OCI-LY3 (cell line): ENCODE measurements at regions not wholly inside any gene's neighbourhood (a gene's known extent, or its start where the extent isn't known, plus 50 kb on each side); places are given as distances from the start of the nearest gene placed in this dataset.

Experiments used
- CTCF ChIP-seq: fragments of 200-600, 300-600 bp; sonication (generic); IDR thresholded peaks from 2 replicates; pipeline ENCODE4 v1.5.1; 2014; ENCODE audit warnings: antibody characterized with exemption, low read length, low read depth
- EZH2phosphoT487 ChIP-seq: fragments of 200-600 bp; shearing (Covaris generic); IDR thresholded peaks from 2 replicates; pipeline ENCODE4 v1.6.1; 2018; ENCODE audit warnings: antibody characterized with exemption, mixed run types, low read depth

- no peak for TF ChIP-seq CTCF
- TF ChIP-seq EZH2phosphoT487, result no peak
These were observed 68.4 kb upstream of the RANBP3L start for GRCh38 chr5:36370073-36370472.
